ENCODE measurements at regions not wholly inside any gene's neighbourhood (a gene's known extent, or its start where the extent isn't known, plus 50 kb on each side); places are given as distances from the start of the nearest gene placed in this dataset.

DNA sequence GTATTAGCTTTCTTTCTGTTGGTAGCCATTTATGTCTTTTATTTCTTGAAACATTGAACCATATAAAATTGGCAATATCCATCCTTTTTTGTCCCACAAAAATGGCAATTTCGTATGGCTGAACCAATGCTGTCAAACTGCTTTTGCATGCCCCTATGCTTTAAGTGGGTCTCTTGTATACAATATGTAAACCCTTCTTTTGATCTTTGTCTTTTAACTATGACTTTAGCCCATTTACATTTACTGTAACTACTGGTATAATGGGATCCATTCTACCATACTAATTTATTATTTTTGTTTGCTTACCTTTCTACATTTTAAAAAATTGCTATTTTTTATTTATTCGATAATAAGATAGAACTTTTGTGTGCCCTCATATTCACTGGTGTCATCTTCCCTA, 93.4 kb downstream of the TENT4A start:
- DNase-seq (ENCODE audit: low read depth, low spot score), result no peak
- no peak overlapping the region for H3K27ac ChIP-seq

DNA sequence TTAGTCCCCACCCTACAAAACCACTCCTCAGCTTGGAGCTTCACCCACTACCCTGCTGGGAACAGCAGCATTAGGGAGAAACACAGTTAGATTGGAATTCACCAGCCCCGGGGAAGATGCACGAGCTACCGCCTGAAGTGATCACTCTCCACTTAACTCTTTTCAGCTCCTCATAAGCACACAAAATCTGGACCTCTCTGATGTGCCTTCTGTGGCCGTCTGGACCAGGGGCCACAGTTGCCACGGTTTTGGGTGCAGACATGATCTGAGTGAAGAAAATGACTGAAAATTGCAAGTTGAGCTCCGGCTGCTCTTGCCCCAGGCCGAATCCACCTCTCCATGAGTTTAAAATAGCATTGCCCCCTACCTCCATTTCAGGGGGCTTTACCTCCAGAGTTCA, 95.2 kb downstream of the TENT4A start:
- no peak for DNase-seq (ENCODE audit: low read depth, low spot score)
- no peak overlapping the region for H3K27ac ChIP-seq

DNA sequence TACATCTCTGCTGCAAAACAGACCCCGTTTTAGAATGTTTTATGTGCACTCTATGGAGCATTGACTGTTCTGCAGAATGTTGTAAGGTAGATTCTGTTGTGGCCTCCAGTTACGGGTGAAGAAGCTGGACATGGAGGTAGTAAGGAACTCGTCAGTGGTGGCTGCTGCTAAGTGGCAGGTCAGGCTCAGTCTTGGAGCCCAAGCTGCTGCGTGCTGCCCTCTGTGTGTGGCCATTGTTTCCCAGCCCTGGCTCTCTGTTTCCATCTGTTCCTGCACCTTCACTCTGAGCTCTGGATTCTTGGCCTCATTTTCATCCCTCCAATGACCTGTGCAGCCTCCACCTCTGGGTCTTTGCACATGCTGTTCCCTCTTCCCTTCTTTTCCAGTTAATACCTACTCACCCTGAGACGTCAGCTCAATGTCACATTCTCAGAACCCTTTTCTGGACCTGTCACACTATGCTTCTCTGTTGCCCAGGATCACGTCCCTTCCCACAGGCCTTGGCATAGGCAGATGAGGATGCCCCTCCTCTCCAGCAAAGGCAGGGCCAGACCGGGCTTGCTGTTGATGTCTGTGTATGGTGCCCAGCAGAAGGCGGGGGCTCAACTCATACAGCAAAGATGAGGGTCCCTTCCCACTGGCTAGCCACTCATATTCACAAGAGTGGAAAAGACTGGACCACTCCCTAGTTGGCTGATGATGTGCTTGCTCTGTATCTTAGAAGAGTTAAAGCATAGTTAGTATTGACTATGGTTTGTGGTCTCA, 97.6 kb downstream of the TENT4A start:
- no peak overlapping the region for H3K27ac ChIP-seq
- DNase-seq (ENCODE audit: low read depth, low spot score), result no peak

DNA sequence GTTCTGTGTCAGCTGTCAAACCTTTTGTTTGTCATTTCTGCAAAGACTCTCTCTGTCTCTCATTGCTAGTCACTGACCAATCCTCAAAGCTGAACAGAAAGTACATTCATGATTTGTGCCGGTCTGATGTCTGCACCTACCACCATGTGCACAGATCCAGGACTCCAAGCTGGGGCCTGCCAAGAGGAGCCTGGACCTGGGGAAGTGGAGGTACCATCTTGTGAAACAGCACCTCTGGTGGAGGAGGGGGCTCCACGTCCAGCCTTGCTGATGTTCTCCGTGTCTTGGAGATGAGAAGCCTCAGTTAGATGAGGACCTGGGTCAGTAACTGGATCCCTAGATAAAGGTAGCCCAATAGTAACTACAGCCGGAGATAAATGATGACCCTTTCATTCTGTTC, 98.9 kb downstream of the TENT4A start:
- no peak overlapping the region for H3K27ac ChIP-seq
- DNase-seq (ENCODE audit: low read depth, low spot score), result no peak

DNA sequence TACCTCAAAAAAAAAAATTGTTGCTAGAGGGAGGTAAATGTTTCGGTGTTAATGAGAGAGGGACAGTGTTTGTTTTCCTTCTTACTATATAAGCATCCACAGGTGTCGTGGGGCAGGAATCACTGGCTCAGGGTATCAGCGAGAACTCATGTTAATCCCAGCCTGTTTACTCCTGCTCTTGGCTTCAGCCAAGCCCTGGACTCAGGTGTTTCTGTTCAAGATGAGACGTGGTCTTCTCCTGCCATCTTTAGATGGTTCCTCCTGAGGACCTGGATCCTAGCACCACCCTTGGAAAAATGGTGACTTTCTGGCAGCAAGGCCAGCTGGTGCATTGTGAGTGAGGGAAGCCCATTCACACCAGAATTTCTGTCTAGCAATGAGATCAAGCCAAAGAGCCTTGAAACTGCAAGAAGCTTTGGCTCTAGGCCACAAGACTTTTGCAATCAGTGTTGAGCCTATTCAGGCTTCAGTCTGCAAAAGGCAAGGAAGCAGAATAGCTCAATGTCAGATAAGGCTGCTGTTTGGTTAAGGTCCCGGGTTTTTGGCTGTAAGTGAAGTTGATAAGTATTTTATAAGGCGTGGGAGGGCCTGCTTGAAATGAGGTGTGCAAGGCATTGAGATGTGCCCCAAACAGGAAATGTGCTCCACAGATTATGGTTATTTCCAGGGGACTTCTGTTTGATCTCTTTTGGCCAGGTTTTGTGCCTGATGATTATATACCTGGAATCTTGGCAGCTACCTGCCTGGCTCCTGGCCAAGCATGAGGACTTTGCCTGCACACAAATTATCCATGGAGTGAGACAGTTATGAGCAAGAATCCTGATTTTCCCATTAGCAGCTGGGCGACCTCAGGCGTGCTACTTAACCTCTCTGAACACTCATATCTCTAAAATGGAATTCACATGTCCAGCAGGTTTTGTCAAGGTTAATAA, 99.8 kb downstream of the TENT4A start:
- H3K27ac ChIP-seq, result no peak overlapping the region
- no peak for DNase-seq (ENCODE audit: low read depth, low spot score)

DNA sequence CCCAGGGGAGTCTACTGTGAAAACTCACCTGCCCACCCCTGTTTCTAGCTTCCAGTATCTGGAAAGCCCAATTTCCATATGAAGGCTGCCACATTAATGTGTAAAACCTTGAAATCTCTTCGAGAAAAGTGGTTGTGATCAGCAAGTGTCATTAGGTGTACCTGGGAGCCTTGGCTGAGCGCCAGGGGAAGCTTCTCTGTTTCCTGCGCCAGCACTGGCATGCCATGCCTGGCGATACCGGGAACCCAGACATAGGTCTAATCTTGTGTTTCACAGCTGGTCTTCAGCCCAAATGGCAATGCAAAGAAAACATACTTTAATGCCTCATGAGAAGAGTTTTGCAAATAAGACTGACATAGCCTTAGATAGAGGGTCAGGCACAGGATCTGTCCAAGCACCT, 101.6 kb downstream of the TENT4A start:
- DNase-seq (ENCODE audit: low read depth, low spot score), result no peak
- no peak overlapping the region for H3K27ac ChIP-seq

DNA sequence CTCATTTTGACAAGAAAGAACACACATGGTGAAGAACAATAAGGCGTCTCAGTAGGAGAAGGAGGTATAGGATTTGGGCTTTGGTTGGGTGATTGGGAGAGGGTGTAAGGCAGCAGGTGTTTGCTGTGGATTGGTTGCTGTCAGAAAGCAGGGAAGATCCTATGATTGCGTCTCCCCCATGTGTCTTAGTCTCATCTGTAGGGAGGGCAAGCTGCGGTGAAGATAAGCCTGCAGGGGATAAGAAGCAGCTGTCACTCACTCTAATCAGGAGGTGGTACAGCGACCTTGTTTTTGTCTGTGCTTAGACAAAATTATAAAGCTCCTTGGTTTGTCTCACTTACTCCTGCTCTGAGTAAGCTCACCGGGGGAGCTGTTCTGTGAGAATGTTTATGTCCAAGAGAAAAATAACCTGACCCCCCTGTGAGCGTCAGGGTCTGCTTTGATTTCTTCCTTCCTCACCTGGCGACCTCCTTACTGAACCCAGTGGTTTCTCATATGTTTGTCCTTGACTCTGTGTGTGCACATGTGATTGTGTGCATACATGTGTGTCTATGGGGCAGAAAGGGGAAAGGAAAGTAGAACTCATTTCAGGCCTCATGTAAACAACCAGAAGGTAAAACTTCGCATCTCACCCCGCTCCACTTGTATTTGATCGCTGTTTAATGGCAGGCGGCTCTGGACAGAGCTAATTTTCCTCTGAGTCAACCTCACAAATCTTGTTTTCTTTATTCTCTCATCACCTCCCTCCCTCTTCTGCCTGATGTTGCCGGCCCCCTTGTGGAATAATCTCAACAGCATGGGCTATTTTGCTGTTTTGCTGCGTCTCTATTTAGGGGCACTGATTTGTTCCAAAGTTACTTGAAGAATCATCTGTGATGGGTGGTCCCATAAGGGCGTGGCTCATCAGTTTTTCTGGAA, 105.6 kb downstream of the TENT4A start:
- no peak overlapping the region for H3K27ac ChIP-seq
- no peak for DNase-seq (ENCODE audit: low read depth, low spot score)

DNA sequence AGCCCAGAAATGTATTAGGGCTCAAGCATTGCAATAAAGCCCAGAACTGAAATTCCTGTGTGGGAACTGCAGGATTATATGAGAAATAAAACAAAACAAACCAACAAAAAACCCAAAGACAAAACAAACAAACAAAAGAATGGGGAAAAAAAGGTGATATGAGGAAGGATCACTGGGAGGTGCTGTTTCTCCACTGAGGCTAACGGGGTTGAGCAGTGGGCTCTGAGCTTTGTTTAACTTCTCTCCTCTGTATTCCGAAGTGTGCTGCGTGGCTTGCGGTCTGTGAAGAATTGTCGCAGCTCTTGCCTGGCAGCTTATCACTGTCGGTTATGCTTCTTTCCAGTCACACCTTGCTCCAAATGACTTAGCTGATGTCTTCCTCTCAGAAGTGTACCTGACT, 106.3 kb downstream of the TENT4A start:
- H3K27ac ChIP-seq, result no peak overlapping the region
- no peak for DNase-seq (ENCODE audit: low read depth, low spot score)

DNA sequence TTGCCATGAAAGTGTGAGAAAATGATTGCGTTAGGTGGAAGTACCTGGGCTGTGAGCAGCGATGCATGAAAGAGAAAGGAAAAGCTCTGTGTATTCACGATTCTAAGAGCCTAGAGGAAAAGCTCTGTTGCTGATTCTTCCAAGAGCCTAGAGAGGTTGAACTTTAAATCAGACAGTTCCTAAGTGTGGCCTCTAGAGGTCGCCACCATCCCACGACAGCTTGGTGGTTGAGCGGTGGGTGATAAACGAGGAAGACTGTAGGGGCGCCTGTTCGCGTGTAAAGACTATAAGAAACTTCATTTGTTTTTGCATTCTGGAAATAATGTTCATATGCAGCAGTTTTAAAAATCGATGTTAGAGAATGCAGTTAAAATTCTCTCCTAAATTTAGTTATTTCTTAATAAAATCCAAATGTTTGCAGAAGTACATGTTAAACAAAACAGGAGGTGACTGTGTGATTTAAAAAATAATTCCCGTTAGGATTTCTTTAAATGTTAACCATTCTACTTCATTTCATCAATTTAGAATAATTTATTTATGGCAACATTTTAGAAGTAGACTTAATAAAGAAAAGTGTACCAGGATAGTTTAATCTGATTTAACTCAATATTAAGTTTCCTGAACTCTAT, 107.7 kb downstream of the TENT4A start:
- DNase-seq (ENCODE audit: low read depth, low spot score), result no peak

DNA sequence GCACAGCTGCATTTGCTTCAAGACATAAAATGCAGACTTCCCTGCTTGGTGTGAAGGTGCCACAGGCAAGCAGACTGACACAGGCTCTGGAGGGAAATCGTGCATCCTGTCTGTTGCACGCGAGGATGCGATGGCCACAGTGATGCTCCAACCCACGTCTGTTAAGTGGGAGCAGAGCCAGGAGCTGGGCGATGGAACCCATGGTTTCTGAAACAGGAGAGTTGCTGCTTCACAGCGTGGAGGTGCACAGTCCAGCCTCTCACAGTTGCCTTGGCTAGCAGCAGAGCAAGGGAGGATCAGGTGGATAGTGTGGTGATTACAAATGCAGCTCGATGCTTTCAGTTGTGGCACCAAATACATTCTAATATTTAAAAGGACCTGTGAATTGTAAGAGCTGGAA, 108.8 kb downstream of the TENT4A start:
- H3K27ac ChIP-seq, result no peak overlapping the region
- DNase-seq (ENCODE audit: low read depth, low spot score), result no peak

More for the DNA sequence above, 107.7 kb downstream of the TENT4A start:
- H3K27ac ChIP-seq, result no peak overlapping the region

DNA sequence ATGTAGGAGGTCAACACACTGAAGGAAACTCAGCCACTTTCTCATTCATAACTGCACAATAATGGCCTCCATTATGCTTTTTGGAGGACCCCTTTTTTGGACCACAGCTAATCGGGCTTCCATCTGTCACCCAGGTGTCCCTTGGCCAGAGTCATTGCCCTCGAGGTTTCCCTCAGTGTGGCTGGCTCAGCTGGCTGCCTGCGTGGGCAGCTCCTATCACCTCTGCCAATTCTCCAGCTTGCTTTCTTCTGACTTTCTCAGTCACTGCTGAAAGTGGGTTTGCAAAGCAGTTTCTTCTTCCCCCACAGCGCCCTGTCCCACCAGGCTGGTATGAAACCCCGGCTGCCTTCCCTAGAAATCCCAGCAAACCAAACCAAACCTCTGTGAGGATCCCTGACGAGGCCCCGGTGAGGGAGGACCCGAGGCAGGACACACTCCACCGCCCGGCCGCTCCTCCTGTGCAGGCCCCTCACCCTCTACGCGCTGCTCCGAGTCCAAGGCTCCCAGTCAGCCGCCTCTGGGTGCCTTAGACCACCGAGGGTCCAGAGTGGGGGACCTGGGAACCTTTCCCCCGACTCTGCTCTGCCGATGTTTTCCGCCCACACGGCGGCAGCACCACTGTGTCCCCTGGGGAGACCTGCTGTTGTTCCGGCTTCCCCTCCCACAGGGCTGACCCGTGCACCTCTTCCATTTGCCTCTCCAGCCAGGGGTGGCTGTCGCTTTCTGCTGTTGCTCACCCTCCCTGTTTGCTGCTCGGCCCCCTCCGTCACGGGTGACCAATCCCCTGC, 109.5 kb downstream of the TENT4A start:
- no peak for DNase-seq (ENCODE audit: low read depth, low spot score)
- no peak overlapping the region for H3K27ac ChIP-seq

DNA sequence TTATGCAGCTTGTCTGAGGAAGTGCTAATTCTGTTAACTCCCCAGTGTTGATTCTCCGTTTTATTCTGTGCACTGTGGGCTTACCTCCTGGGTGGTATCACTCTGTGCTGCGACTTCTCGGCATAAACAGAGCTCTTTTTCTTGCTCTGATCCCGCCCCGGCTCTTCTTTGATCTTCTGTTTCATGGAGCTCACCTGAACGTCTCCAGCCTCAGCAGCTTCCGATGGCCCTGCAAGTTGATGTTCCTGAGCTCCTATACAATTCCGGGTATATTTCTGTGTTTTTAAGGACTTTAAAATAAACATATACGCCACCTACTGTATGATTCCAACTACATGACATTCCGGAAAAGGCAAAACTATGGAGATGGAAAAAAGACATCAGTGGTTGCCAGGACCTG, 110.8 kb downstream of the TENT4A start:
- no peak overlapping the region for H3K27ac ChIP-seq
- no peak for DNase-seq (ENCODE audit: low read depth, low spot score)

DNA sequence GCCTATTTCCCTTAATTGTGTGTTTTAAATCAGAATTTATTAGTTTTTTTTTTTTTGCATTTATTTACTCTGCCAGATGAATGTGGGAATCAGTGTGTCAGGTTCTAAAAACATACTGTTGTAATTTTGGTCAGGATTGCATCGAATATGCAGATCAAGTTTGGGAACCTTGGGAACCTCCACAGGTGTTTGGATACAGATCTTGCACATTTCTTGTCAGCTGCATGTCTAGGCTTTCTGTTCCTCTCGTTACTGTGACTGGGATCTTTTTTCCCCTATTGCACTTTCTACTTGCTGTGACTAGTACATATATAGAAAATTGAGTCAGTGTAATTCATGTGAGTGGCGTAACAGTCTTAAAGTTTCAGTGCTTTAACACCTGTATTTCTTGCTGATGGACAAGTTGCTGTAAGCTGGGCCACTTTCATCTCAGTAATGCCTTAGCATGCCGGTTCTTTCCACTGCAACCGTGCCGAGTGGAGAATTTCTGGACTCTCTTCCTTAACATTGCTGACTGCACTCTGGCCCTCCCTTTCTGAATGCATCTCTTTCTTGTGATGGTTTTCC, 112.5 kb downstream of the TENT4A start:
- no peak overlapping the region for H3K27ac ChIP-seq
- DNase-seq (ENCODE audit: low read depth, low spot score), result no peak

DNA sequence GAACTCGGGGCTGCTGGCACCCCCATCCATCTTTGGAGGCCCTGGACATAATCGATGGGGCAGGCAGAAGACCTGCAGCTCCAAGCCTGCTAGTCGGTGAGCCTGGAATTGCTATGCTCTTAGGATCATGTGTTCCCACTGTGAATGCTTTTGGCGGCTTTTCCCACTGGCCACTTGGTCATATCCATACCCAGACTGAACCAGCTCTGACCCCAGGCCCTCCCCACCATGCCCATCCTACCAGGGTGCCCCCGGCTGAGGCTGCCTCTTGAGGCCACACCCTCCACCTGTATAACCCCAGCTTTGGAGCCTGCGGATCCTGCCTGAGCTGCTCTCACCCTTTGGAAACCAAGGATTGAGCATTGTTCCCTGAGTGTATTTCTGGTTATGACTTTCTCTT, 113.5 kb downstream of the TENT4A start:
- no peak for DNase-seq (ENCODE audit: low read depth, low spot score)
- no peak overlapping the region for H3K27ac ChIP-seq

DNA sequence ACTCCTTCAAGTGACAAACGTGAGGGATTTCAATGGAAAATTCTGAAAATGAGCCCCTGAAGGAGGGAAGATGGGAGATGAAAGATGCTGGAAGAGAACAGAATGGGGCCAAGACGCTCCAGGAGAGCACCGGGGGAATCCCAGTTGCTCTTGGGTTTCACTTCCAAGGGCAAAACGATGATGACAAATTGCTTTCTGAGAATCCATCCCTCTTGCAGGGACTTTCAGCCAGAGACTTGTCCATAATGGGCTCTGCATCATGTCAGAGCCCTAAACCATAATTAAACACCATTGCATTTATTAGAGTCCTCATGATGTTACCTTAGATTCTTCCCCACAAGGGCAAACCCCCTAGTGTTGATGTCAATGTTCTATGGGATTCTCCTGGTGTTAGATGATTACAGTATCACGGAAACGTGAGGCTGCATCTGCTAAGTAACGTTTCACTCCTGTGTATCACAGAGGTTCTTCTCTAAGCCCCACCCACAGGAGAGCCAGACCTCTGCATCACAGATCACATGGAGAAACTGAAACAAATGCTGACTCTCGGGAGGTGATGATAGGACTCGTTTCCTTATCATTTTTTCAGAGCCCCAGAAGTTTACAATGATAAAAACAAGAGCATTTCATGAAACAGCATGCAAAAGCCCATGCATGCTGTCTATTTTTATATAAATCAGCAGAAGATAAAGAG, 114.4 kb downstream of the TENT4A start:
- DNase-seq (ENCODE audit: low read depth, low spot score), result no peak
- H3K27ac ChIP-seq, result no peak overlapping the region

DNA sequence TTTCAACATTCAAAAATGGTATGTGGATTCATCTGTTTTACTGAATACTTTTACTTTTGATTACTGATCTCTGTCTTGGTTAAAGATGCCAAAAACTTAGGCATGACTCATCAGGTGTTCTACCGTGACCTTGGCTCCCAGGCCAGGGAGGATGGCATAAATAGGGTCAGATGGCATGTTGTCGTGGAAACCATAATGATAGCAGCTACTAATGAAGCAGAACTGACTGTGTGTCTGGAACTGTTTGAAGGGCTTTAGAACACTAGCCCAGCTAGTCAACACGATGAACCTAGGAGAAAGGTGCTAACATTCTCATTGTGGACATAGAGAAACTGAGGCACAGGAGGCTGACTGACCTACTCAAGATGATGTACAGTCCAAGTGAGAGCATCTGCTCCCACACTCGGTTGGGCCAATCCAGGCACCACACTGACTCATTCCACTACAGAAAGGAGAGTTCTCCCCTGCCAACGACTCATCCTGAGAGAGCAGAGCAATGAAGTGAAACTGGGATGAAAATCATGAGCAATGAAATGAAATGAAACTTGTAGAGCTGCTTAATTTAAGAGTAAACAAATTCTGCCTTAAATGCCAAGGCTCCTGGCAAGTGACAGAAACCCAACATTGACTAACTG, 116.0 kb downstream of the TENT4A start:
- H3K27ac ChIP-seq, result no peak overlapping the region
- peak; percentile 12 for DNase-seq (ENCODE audit: low read depth, low spot score)

DNA sequence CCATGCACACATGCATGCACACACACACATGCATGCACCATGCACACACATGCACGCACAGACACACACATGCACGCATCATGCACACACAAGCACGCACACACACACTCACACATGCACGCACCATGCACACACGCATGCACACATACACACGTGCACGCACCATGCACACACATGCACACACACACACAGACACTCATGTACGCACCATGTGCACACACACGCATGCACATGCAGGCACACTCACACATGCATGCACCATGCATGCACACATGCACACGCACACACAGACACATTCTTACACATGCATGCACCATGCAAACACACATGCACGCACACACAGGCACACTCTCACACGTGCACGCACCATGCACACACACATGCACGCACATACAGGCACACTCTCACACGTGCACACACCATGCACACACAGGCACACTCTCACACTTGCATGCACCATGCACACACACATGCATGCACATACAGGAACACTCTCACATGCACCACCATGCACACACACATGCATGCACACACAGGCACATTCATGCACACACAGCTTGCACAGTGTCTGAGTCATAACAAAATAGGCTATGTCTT, 117.5 kb downstream of the TENT4A start:
- H3K27ac ChIP-seq, result no peak overlapping the region
- no peak for DNase-seq (ENCODE audit: low read depth, low spot score)

Data from epithelial cell of prostate (primary cell).